ENCODE measurements at regions not wholly inside any gene's neighbourhood (a gene's known extent, or its start where the extent isn't known, plus 50 kb on each side); places are given as distances from the start of the nearest gene placed in this dataset.

DNA sequence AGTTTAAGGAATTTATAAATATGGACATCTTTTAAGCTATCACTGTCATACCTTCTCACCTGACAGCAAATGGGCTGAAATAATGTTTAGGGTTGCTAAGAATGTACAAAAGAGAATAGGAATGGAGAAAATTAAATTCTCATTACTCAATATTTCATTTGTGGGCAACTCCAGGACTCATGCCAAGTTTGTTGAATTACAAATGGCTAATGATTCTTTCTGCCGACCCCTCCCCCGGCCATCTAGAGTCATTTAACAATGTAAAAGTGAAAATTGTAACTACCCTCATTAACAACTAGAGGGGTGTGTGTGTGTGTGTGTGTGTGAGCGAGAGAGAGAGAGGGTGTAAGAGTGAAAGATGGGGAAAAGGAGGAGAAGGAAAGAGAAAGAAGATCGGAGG is 708.5 kb upstream of the FAM98A start:
- H3K18ac ChIP-seq (ENCODE audit: low read length) = no peak overlapping the region
- no peak overlapping the region for H3K56ac ChIP-seq (ENCODE audit: low read length)
- no peak overlapping the region for H3K4ac ChIP-seq (ENCODE audit: low read depth, low read length)
- H3K4me3 ChIP-seq (ENCODE audit: low read length) = no peak overlapping the region
- no peak overlapping the region for H3K23ac ChIP-seq (ENCODE audit: low read length)
- DNase-seq = no peak
- H3K79me1 ChIP-seq (ENCODE audit: low read length) = no peaks in the 10 kb centered on the region
- WGBS (ENCODE audit: extremely low coverage, insufficient coverage, low lambda C conversion rate) = no CpG with 5 or more reads among the region's 4 CpGs
- H2BK120ac ChIP-seq (ENCODE audit: low read depth, low read length) = no peak overlapping the region
- H2BK5ac ChIP-seq (ENCODE audit: low read length) = no peak overlapping the region
- H4K8ac ChIP-seq (ENCODE audit: low read depth, low read length) = no peak overlapping the region
- H3K79me2 ChIP-seq (ENCODE audit: control insufficient read depth, insufficient read depth, low read length) = no peaks in the 10 kb centered on the region
- no peak overlapping the region for H2AK5ac ChIP-seq (ENCODE audit: low read length)
- H3K4me1 ChIP-seq (ENCODE audit: control insufficient read depth, low read depth, low read length) = no peaks in the 10 kb centered on the region
- H2BK15ac ChIP-seq (replicated peaks; ENCODE audit: low read depth) = no peak overlapping the region
- H3K27me3 ChIP-seq (ENCODE audit: insufficient read depth, low read length, poor library complexity) = no peaks in the 10 kb centered on the region
- H3K36me3 ChIP-seq (ENCODE audit: control insufficient read depth, insufficient read depth, low read length) = no peaks in the 10 kb centered on the region
- no peak overlapping the region for H3K9ac ChIP-seq (ENCODE audit: low read length)
- no peak overlapping the region for H3K4me2 ChIP-seq (ENCODE audit: low read length)
- no peak overlapping the region for H4K5ac ChIP-seq (ENCODE audit: low read length)
- H3K27ac ChIP-seq (ENCODE audit: low read depth, low read length) = no peak overlapping the region

DNA sequence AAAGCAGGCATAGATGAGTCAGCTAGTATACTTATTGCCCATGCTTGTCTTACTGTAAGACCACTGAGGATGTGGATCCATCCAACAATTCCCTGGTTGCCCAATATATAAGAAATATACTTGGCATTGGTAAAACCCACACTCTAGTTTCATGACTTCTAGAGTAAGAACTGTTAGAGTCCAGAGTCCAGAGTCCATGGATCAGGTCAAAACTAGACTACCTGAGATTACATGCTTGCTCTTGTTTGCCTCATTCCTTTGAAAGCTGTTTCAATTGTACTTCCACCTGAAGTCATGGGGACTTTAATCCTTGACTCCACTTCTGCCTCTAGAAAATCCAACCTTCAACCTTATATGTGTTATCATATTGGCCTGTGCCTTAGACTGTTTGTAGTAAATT is 707.6 kb upstream of the FAM98A start:
- Histone ChIP-seq H3K27ac (ENCODE audit: low read depth, low read length) (no peak overlapping the region), H3K4me3 (ENCODE audit: low read length) (no peak overlapping the region), H3K36me3 (ENCODE audit: control insufficient read depth, insufficient read depth, low read length) (no peaks in the 10 kb centered on the region), H3K56ac (ENCODE audit: low read length) (no peak overlapping the region), H3K23ac (ENCODE audit: low read length) (no peak overlapping the region), H2AK5ac (ENCODE audit: low read length) (no peak overlapping the region), H3K18ac (ENCODE audit: low read length) (no peak overlapping the region), H2BK120ac (ENCODE audit: low read depth, low read length) (no peak overlapping the region), H3K4me1 (ENCODE audit: control insufficient read depth, low read depth, low read length) (no peaks in the 10 kb centered on the region), H3K27me3 (ENCODE audit: insufficient read depth, low read length, poor library complexity) (no peaks in the 10 kb centered on the region), H3K79me2 (ENCODE audit: control insufficient read depth, insufficient read depth, low read length) (no peaks in the 10 kb centered on the region), H3K79me1 (ENCODE audit: low read length) (no peaks in the 10 kb centered on the region), H3K4me2 (ENCODE audit: low read length) (no peak overlapping the region), H3K9ac (ENCODE audit: low read length) (no peak overlapping the region), H4K5ac (ENCODE audit: low read length) (no peak overlapping the region), H2BK5ac (ENCODE audit: low read length) (no peak overlapping the region), H4K8ac (ENCODE audit: low read depth, low read length) (no peak overlapping the region), H2BK15ac (replicated peaks; ENCODE audit: low read depth) (no peak overlapping the region), H3K4ac (ENCODE audit: low read depth, low read length) (no peak overlapping the region)
- DNase-seq = no peak

DNA sequence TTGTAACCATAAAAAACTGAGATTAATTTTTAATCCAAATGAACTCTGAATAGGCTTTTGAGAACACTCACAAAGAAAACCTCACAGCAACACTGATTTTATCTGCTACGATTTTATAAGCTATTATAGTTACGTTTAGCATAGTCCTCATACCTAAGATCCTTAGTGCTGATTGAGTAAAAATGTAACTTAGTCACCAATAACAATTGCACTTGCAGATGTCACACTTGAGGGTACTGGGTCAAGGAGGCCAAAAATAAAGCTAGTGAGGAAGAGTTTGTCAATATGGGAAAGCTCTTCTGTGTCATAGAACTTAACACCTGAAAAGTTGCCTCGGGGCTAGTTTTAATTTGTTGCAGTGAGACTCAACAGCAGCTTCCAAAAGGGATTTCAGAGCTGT is 706.5 kb upstream of the FAM98A start:
- H3K36me3 ChIP-seq (ENCODE audit: control insufficient read depth, insufficient read depth, low read length) = no peaks in the 10 kb centered on the region
- no peak overlapping the region for H3K56ac ChIP-seq (ENCODE audit: low read length)
- H3K23ac ChIP-seq (ENCODE audit: low read length) = no peak overlapping the region
- H3K4ac ChIP-seq (ENCODE audit: low read depth, low read length) = no peak overlapping the region
- no peaks in the 10 kb centered on the region for H3K4me1 ChIP-seq (ENCODE audit: control insufficient read depth, low read depth, low read length)
- H3K18ac ChIP-seq (ENCODE audit: low read length) = no peak overlapping the region
- no peak overlapping the region for H4K8ac ChIP-seq (ENCODE audit: low read depth, low read length)
- H3K4me2 ChIP-seq (ENCODE audit: low read length) = no peak overlapping the region
- H2BK15ac ChIP-seq (replicated peaks; ENCODE audit: low read depth) = no peak overlapping the region
- H3K4me3 ChIP-seq (ENCODE audit: low read length) = no peak overlapping the region
- H3K27me3 ChIP-seq (ENCODE audit: insufficient read depth, low read length, poor library complexity) = no peaks in the 10 kb centered on the region
- DNase-seq = peak; percentile 1
- no peak overlapping the region for H4K5ac ChIP-seq (ENCODE audit: low read length)
- H3K27ac ChIP-seq (ENCODE audit: low read depth, low read length) = no peak overlapping the region
- no peak overlapping the region for H2AK5ac ChIP-seq (ENCODE audit: low read length)
- no peaks in the 10 kb centered on the region for H3K79me2 ChIP-seq (ENCODE audit: control insufficient read depth, insufficient read depth, low read length)
- H3K9ac ChIP-seq (ENCODE audit: low read length) = no peak overlapping the region
- no peak overlapping the region for H2BK120ac ChIP-seq (ENCODE audit: low read depth, low read length)
- WGBS (ENCODE audit: extremely low coverage, insufficient coverage, low lambda C conversion rate) = no CpG with 5 or more reads among the region's 3 CpGs
- no peaks in the 10 kb centered on the region for H3K79me1 ChIP-seq (ENCODE audit: low read length)
- no peak overlapping the region for H2BK5ac ChIP-seq (ENCODE audit: low read length)

DNA sequence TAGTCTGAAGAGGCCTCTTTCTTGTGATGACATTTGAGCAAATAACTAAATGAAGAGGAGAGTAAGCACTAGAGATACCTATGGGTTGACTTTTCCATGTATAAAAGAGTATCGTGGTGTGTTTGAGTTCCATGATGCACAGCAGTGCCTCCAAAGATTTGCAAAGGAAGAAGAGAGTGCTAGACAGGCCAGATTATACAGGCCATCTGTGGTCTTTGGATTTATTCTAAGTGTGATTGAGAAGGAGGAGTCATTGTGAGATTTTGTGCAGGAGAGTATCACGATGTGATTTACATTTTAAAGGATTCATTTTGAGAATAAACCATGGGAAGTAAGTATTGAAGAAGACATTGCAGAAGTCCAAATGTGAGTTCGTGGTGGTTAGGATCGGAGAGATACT is 695.9 kb upstream of the FAM98A start:
- Histone ChIP-seq H3K36me3 (ENCODE audit: control insufficient read depth, insufficient read depth, low read length) (no peaks in the 10 kb centered on the region), H2BK5ac (ENCODE audit: low read length) (no peak overlapping the region), H3K4me1 (ENCODE audit: control insufficient read depth, low read depth, low read length) (no peaks in the 10 kb centered on the region), H3K27ac (ENCODE audit: low read depth, low read length) (no peak overlapping the region), H3K18ac (ENCODE audit: low read length) (no peak overlapping the region), H3K9ac (ENCODE audit: low read length) (no peak overlapping the region), H2AK5ac (ENCODE audit: low read length) (no peak overlapping the region), H3K79me1 (ENCODE audit: low read length) (no peaks in the 10 kb centered on the region), H2BK120ac (ENCODE audit: low read depth, low read length) (no peak overlapping the region), H3K27me3 (ENCODE audit: insufficient read depth, low read length, poor library complexity) (no peaks in the 10 kb centered on the region), H4K5ac (ENCODE audit: low read length) (no peak overlapping the region), H3K56ac (ENCODE audit: low read length) (no peak overlapping the region), H4K8ac (ENCODE audit: low read depth, low read length) (no peak overlapping the region), H2BK15ac (replicated peaks; ENCODE audit: low read depth) (no peak overlapping the region), H3K4ac (ENCODE audit: low read depth, low read length) (no peak overlapping the region), H3K4me3 (ENCODE audit: low read length) (no peak overlapping the region), H3K79me2 (ENCODE audit: control insufficient read depth, insufficient read depth, low read length) (no peaks in the 10 kb centered on the region), H3K23ac (ENCODE audit: low read length) (no peak overlapping the region), H3K4me2 (ENCODE audit: low read length) (no peak overlapping the region)
- no CpG with 5 or more reads among the region's 4 CpGs for WGBS (ENCODE audit: extremely low coverage, insufficient coverage, low lambda C conversion rate)
- no peak for DNase-seq

DNA sequence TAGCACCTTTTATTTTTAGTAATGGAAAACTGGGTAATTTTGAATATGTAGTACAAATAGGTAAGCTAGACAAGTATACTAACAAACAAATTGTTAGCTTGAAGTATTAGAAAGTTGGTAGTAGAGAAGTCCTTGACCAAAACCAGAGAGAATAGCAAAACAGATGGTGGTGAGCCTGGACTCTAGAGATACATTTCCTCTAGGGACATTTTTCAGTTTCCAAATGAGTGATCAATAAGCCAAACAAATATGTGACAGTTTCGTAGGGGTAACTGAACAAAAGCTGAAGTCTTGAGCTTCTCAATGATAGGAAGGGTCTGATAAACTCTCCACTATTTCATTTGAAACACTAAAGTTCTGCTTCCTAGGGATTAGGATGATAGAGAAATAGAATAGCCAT is 692.0 kb upstream of the FAM98A start:
- no peak overlapping the region for H3K4me3 ChIP-seq (ENCODE audit: low read length)
- no peak overlapping the region for H3K23ac ChIP-seq (ENCODE audit: low read length)
- no peak overlapping the region for H2AK5ac ChIP-seq (ENCODE audit: low read length)
- no peaks in the 10 kb centered on the region for H3K79me1 ChIP-seq (ENCODE audit: low read length)
- H3K18ac ChIP-seq (ENCODE audit: low read length) = no peak overlapping the region
- H4K5ac ChIP-seq (ENCODE audit: low read length) = no peak overlapping the region
- DNase-seq = no peak
- H3K4ac ChIP-seq (ENCODE audit: low read depth, low read length) = no peak overlapping the region
- H3K9ac ChIP-seq (ENCODE audit: low read length) = no peak overlapping the region
- H2BK5ac ChIP-seq (ENCODE audit: low read length) = no peak overlapping the region
- H3K4me1 ChIP-seq (ENCODE audit: control insufficient read depth, low read depth, low read length) = no peaks in the 10 kb centered on the region
- no peak overlapping the region for H2BK15ac ChIP-seq (replicated peaks; ENCODE audit: low read depth)
- no peak overlapping the region for H3K4me2 ChIP-seq (ENCODE audit: low read length)
- H4K8ac ChIP-seq (ENCODE audit: low read depth, low read length) = no peak overlapping the region
- H3K27ac ChIP-seq (ENCODE audit: low read depth, low read length) = no peak overlapping the region
- WGBS (ENCODE audit: extremely low coverage, insufficient coverage, low lambda C conversion rate) = no CpG with 5 or more reads among the region's 1 CpG
- no peaks in the 10 kb centered on the region for H3K79me2 ChIP-seq (ENCODE audit: control insufficient read depth, insufficient read depth, low read length)
- H2BK120ac ChIP-seq (ENCODE audit: low read depth, low read length) = no peak overlapping the region
- no peak overlapping the region for H3K56ac ChIP-seq (ENCODE audit: low read length)
- H3K36me3 ChIP-seq (ENCODE audit: control insufficient read depth, insufficient read depth, low read length) = no peaks in the 10 kb centered on the region
- no peaks in the 10 kb centered on the region for H3K27me3 ChIP-seq (ENCODE audit: insufficient read depth, low read length, poor library complexity)

DNA sequence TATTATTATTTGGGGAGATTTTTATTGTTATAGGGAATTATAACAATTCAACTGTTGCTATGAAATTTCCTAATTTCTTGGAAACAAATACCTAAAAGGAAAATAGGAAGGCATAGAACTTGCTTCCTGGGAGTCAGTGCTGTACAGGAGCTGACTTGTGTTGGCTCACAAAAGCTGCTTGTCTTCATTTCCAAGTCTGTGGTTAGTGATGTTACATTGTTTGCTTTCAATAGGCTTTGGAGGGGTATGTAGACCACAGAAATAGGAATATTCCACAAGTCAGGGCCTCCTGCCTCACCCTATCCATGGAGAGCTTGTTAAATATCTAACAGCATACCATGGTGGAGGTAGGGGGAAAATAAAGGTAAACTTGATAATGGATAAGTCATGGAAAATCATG is 688.9 kb upstream of the FAM98A start:
- H3K9ac ChIP-seq (ENCODE audit: low read length) = no peak overlapping the region
- no peak overlapping the region for H3K4me3 ChIP-seq (ENCODE audit: low read length)
- no peak overlapping the region for H3K27ac ChIP-seq (ENCODE audit: low read depth, low read length)
- no peak overlapping the region for H2BK120ac ChIP-seq (ENCODE audit: low read depth, low read length)
- H4K8ac ChIP-seq (ENCODE audit: low read depth, low read length) = no peak overlapping the region
- no peak for DNase-seq
- no peak overlapping the region for H2BK5ac ChIP-seq (ENCODE audit: low read length)
- no peak overlapping the region for H3K23ac ChIP-seq (ENCODE audit: low read length)
- no peaks in the 10 kb centered on the region for H3K4me1 ChIP-seq (ENCODE audit: control insufficient read depth, low read depth, low read length)
- H3K18ac ChIP-seq (ENCODE audit: low read length) = no peak overlapping the region
- no peak overlapping the region for H3K56ac ChIP-seq (ENCODE audit: low read length)
- H4K5ac ChIP-seq (ENCODE audit: low read length) = no peak overlapping the region
- H3K79me2 ChIP-seq (ENCODE audit: control insufficient read depth, insufficient read depth, low read length) = no peaks in the 10 kb centered on the region
- no peak overlapping the region for H2AK5ac ChIP-seq (ENCODE audit: low read length)
- H3K4ac ChIP-seq (ENCODE audit: low read depth, low read length) = no peak overlapping the region
- no peaks in the 10 kb centered on the region for H3K27me3 ChIP-seq (ENCODE audit: insufficient read depth, low read length, poor library complexity)
- no peaks in the 10 kb centered on the region for H3K79me1 ChIP-seq (ENCODE audit: low read length)
- no peaks in the 10 kb centered on the region for H3K36me3 ChIP-seq (ENCODE audit: control insufficient read depth, insufficient read depth, low read length)
- H3K4me2 ChIP-seq (ENCODE audit: low read length) = no peak overlapping the region
- H2BK15ac ChIP-seq (replicated peaks; ENCODE audit: low read depth) = no peak overlapping the region
